ENCODE measurements at regions not wholly inside any gene's neighbourhood (a gene's known extent, or its start where the extent isn't known, plus 50 kb on each side); places are given as distances from the start of the nearest gene placed in this dataset.
A peak's percentile ranks its signal among the peaks of the same experiment; 100 is the strongest.
"Not testable (repeated sequence)": the region's sequence is repeated elsewhere in the genome, so short reads cannot be mapped to it uniquely, and the experiment has no call there.

DNA sequence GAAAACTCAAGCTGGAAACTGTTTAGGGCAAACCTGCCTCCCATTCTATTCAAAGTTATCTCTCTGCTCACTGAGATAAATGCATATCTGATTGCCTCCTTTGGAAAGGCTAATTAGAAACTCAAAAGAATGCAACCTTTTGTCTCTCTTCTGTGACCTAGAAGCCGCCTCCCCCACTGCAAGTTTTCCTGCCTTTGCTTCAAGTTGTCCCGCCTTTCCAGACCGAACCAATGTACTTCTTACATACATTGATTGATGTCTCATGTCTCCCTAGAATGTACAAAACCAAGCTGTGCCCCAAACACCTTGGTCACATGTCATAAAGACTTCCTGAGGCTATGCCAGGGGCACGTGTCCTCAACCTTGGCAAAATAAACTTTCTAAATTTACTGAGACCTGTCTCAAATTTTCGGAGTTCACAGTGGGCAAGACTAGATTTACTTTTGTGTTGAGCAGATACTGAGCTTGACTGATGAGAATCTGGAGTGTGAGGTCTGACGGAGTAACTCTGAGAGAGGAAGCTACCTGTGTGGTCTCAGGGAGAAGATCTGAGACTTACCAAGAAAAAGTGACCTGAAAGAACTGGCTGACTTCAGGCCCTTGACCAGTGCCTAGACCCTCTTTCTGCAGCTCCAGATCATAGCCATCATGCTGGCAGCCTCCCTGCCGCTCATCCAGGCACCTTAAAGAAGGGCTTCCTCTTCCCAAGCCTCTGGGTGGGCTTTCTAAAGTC, 124.7 kb upstream of the NBPF9 start:
- intact Hi-C loops (cut with DNase I); DNase-seq (ENCODE audit: low spot score): not testable (repeated sequence)
- peak; percentile 31 for ATAC-seq

DNA sequence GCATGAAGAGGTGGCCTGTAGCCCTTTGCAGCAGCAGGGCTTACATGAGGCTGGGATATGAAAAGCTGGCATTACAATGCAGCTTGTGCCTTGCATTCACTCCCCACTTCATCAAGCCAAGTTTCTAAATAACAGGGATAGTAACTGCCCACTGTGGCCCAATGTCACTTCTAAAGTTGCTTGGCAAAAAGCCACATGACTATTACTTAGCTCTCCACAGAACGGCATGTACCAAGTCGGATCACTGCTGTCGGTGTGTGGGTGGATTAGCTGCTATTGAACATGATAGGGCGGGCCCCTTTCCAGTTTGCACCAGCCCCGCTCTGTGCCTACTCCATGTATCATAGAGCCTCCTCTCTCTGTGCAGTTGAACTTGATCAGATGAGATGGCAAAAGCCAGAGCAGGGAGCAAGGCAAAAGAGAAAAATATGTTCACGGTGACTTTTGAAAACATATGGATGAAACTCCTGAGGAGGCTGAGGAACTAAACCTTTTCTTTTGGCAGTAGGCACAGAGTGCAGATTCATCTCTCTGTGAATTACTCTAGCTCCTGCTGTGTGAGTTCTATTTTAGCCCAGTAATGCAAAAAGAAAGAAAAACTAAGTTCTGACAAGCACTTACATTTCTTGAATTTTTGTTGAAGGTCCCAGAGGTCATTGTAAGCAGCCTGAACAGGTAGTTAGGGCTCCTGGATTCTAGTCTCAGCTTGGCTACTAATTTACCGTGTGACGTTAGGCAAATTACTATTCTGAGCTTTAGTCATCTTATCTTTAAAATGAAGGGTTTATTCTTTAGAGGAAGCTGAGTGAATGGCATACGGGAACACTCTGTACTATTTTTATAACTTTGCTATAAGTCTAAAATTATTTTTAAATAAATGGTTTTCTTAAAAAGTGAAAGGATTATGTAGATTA, 125.6 kb upstream of the NBPF9 start:
- ATAC-seq = peak; percentile 99
- intact Hi-C loops (cut with DNase I); DNase-seq (ENCODE audit: low spot score): not testable (repeated sequence)

DNA sequence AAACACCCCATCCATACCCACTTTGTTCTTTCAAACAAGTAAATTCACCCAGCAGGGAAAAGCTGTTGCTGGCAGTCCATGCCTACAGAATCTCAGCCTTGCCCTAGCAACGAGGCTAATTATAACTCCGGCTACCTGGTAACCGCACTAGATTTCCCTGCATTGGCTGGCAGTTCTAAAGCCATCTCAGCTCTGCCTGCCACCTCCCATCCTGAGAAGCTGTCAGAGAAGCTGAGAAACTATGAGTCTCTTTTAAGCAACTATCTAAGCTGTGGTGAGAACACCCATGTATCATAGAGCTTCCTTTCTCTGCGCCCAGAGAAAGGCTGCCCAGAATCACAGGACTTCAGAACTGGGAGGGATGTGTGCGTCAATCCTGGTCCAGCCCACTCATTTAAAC, 126.5 kb upstream of the NBPF9 start:
- intact Hi-C loops (cut with DNase I); DNase-seq (ENCODE audit: low spot score): not testable (repeated sequence)
- ATAC-seq = peak; percentile 48

DNA sequence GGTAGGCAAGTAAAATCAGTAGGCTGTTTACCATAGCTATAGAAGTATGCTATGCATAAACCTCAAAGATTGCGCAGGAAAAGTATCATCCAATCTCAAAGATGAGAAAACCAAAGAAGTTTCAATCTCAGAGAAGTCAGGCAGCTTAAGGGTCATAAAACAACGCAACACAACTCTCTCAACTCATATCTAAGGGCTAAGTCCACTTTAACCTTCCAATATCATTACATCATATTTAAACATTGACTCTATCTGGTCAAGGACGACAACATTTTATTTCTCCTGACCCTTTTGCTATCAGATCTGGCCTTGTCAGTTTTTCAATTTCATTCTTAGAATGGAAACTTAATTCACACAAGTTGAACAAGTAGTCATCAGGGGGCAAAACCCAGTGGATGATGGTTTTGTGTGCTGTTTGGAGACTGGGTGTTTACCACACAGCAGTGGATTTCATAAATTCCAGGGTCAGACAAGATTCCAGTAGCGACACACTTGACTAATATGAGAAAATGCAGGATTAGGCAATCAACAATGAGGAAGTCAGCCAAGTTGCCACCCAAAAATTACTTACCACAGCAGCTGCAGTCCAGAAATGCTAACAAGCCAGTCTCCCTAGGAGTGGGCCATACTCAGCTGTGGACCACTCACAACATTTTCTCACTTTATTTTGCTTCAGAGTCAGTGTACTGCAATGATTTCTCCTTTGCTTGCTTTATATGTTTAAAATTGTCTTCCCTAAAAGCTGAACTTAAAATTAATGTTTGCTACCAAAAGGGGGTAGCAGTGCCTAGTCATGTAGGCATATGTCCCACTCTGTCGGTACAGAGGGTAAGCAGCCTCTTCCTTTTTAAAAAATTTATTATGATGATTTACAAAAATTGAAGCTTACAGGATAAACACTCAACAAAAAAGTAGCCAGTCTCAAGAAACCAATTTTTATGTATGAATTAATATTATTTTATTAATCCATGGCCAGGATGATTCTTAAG, 131.9 kb upstream of the NBPF9 start:
- peak; percentile 89 for ATAC-seq
- intact Hi-C loops (cut with DNase I); DNase-seq (ENCODE audit: low spot score): not testable (repeated sequence)

DNA sequence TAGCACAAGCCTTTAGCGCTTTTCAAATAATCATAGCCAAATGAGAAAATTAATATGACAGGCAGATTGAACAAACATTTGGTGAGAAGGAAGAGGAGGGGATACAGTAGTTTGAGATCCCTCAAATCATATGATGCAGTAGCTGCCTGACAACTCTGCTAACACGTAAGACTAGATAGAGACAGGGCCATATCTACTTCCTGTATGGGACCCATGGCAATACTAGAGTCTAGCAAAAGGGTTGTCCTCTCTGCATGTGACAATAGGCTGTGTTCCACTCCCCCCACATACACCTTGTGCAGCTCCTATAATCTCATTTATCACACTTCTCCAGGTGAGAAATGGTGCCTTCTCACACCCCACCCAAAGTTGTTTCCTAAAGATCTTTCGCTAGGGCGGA, 134.2 kb upstream of the NBPF9 start:
- intact Hi-C loops (cut with DNase I); ATAC-seq; DNase-seq (ENCODE audit: low spot score): not testable (repeated sequence)

DNA sequence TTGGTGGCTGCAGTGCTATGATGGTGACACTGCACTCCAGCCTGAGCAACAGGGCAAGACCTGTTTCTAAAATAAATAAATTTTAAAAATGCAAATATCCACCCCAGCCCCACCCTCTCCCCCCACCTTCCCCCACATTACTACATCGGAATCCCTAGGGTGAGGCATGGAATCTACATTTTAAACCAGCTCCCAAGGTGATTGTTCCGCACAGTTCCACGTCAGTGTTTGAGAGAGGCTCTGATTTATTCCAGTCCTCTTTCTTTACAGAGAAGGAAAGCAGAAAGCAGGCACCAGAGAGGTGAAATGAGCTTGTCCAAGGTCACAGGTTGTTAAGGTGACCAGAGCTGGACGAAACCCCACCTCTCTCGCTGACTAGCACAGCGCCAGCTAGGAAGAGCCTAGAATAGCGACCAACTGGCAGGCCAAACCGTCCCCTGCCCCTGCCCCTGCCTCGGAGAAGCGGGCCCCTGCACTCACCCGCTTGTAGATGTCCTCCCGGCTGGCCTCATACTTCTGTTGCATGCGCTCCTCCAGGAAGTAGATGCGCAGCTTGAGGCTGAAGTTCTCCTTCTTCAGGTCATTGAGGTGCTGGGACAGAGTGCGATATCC, 136.7 kb upstream of the NBPF9 start:
- intact Hi-C loops (cut with DNase I); DNase-seq (ENCODE audit: low spot score); ATAC-seq: not testable (repeated sequence)

DNA sequence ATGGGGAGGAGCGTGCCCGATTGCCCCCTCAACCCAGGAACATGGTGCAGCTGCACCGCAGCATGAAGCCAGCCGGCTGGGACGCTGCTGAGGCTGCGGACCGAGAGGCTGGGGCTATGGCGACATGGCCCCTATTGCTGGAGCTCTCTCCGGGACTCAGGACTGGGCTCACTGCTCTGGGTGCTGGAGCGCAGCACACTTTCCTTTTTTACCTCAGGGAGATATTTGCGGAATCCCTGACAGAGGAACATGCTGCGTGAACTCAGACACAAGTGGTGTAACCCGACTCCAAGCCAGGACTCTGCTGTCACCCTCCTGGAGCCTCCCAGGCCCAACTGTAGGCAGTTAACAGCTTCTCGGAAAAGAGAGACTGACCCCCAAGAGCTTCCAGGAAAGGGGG, 137.2 kb upstream of the NBPF9 start:
- DNase-seq (ENCODE audit: low spot score); ATAC-seq; intact Hi-C loops (cut with DNase I): not testable (repeated sequence)

DNA sequence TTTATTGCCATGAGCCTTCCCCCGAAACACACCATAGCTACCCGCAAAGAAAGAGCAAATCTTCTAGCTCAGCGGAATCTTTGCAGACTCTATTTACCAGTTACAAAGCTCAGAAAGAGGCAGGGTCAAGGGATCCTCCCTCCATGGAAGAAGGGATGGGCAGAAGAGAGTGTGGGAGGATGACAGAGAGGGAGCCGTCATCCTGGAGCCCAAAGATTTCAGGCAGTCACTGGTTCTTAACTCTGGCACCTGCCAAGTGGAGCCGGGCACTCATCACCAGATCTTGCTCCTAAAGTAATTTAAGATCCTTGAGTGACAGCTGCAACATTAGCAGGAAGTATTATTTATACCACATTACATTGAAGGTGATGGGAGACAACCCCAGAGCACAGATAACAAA, 137.9 kb upstream of the NBPF9 start:
- intact Hi-C loops (cut with DNase I); ATAC-seq; DNase-seq (ENCODE audit: low spot score): not testable (repeated sequence)

DNA sequence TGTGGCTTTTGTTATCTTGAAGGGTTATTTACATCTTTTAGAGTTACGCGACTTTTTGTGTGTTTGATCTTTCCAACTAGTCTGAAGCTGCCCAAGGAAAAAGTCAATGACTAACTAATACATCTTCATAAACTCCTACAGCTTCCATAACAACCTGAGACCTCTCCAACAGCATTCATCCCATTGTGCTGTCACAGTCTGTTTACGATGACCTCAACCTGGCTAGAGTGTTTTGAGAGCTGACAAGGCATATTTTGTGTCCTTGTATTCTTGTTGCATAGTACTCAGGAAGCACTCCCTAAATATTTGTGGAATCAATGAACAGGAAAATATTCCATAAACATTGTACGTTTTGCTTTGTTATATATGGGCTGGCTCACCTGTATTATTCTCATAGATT, 140.2 kb upstream of the NBPF9 start:
- DNase-seq (ENCODE audit: low spot score); ATAC-seq; intact Hi-C loops (cut with DNase I): not testable (repeated sequence)

DNA sequence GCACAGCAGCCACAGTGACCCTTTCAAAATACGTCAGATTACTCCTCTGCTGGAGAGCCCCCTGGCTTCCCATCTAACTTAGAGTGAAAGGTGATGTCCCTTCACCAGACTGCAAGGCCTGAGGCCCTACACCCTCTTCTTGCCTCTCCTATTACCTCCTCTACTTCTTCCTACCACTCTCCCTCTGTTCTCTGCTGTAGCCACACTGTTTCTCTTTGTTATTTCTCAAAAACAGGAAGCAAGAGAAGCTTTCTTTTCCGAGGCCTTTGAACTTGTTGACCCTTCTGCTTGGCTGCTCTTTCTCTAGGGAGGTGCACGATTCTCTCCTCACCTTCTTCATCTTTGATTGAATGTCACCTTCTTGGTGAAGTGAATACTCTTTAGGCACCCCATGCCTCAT, 141.3 kb upstream of the NBPF9 start:
- intact Hi-C loops (cut with DNase I); DNase-seq (ENCODE audit: low spot score); ATAC-seq: not testable (repeated sequence)

DNA sequence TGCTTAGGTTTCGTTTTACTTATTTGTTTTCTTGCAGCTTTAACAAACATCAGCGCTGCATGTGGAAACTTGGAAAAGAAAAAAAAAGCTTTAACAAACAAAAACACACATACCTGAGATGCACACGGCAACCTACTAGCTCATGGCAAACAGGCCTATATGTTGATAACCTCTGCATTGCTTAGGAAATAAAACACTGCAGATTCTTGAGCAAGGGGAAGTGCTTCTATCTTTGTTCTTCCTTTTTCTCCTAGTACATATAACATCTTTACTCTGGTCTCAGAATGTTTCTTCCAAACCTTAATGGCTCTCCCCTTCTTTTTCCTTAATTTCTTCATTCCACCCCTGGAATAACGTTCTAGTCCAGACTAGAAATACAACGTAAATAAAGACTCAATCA, 142.9 kb upstream of the NBPF9 start:
- intact Hi-C loops (cut with DNase I); DNase-seq (ENCODE audit: low spot score); ATAC-seq: not testable (repeated sequence)

DNA sequence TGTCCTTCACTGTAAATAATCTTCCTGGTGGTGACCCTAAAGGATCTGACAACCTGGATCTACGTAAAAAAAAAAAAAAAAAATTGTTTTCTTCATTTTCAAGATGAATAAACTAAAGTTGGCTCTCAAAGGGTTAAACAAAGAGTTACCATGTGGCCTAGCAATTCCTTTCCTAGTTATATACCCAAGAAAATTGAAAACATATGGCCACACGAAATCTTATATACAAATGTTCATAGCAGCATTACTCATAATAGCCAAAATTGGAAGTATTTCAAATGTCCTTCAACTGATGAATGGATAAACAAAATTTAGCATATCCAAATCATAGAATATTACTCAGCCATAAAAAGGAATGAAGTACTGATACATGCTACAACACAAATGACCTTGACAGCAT, 145.3 kb upstream of the NBPF9 start:
- ATAC-seq; DNase-seq (ENCODE audit: low spot score); intact Hi-C loops (cut with DNase I): not testable (repeated sequence)

DNA sequence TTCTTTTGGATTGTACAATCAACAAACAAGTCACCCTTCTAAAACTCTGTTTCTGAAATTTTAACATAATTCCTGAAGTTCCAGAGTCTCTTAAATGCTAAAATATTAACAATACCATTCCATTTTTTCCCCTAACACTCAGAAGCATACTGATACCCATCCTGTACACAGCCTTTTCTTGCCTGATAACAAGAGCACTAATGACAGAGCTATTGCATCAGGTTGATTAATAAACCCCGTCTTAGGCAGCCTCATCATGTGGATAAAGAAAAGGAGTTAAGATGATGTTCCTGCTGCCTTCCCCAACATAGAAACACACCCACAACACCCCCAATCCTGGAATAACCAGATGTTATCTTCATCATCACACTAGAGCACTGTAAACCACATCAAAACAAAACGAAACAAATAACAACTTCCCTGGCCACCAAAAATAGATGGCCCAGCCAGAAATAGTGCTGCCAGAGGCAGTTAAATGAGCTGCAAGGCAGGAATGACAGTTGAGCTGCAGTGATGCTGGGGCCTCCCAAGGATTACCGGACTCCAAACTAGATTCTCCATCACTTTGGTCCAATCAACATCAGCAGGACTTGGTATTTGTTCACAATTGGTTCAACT, 146.6 kb upstream of the NBPF9 start:
- intact Hi-C loops (cut with DNase I); DNase-seq (ENCODE audit: low spot score): not testable (repeated sequence)
- ATAC-seq = peak; percentile 60

DNA sequence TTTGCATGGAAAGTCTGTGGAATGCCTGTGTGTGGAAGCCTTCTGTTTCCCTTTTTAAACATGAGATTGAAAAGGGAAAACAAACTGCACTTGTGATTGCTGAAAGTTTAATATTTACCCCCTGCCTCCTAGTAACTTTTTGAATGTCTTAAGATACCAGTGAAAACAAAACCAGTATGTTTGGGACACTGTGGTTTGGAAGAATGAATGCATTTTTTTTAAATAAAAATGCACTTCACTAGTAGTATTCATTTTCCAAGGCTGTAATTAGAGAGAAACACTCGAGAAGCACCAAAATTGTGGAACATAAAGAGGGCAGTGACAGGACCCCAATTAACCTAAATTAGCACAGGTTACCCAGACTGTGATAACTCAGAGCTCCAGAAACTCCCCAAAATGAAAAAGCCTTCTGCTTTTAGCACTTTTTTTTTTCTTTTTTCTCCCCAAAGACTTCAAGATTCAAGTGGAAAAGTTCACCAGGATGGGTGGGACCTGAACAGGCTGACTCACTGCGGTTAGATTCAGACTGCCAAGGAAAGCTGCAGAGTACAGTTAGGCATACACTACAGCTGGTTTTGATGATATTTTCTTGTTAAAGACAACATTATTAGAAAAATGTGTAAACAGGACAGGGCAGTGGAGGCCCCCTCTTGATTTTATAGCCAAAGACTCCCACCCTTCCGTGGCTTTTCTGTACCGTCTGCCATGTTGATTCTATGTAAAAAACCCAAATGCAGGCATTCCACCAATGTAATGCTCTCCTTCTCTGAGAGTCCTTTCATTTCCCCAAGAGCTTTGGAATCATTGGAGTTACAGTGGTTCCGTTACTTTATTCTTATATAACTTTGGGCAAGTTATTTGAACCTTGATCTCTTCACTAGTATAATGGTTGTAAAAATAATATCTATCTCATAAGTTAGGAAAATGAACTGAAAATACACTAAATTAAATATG, 151.8 kb upstream of the NBPF9 start:
- DNase-seq (ENCODE audit: low spot score); intact Hi-C loops (cut with DNase I): not testable (repeated sequence)
- peak; percentile 98 for ATAC-seq

DNA sequence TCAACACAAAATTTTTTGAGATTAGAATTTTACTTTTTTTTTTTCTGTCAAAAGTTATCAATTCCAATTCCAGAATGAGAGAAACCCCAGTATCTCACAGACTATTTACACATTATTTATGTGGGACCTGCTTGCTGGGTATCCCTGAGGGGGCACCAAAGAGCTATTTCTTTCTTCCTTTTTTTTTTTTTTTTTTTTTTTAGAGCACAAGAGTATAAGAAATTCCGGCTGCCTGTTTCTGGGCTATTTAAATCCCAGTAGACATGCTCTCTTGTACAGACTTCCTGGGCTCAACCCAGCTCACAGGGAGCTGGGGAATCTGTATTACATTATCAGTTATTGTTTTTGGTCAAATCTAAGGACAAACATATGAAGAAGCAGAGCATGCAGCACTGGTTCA, 156.9 kb upstream of the NBPF9 start:
- ATAC-seq = peak; percentile 35
- not testable (repeated sequence) for DNase-seq (ENCODE audit: low spot score)

DNA sequence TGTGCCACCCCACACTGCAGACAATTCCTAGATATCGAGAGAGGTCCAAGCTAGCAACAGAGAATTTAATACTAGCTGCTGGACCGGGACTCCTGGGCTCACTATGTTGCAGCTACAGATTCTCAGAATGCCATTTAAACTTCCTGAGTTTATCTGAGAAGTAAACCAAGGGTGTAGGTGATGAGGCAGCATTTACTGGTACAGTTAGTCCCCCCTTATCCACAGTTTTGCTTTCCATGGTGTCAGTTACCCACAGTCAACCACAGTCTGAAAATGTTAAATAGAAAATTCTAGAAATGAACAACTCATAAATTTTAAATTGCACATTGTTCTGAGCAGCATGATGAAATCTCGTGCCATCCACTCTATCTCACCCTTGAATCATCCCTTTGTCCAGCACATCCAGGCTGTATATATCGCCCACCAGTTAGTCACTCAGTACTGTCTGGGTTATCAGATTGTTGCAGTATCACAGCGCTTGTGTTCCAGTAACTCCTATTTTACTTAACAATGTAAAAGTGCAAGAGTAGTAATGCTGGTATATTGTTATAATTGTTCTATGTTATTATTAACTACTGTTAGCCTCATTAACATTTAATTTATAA, 157.5 kb upstream of the NBPF9 start:
- DNase-seq (ENCODE audit: low spot score); intact Hi-C loops (cut with DNase I): not testable (repeated sequence)
- peak; percentile 38 for ATAC-seq

More for the DNA sequence above, 156.9 kb upstream of the NBPF9 start:
- intact Hi-C loops (cut with DNase I) = not testable (repeated sequence)
